Caki2 (cell line): ENCODE measurements at regions not wholly inside any gene's neighbourhood (a gene's known extent, or its start where the extent isn't known, plus 50 kb on each side); places are given as distances from the start of the nearest gene placed in this dataset.
"Not testable (repeated sequence)": the region's sequence is repeated elsewhere in the genome, so short reads cannot be mapped to it uniquely, and the experiment has no call there.

Experiments
- DNase-seq: peaks from one replicate; pipeline ENCODE4 v3.0.0-alpha.2; 2015; ENCODE audit warnings: low read depth
- in situ Hi-C: cut with HindIII; loops from 2 replicates; pipeline ENCODE4 v1.10.0; 2016; ENCODE audit warnings: low sequenced_read_pairs, low pct_unique_long_range_greater_than_20kb, mixed read lengths

GRCh38 chr9:64499541-64499940 lies 785.5 kb downstream of the FOXD4L5 start:
- in situ Hi-C loops, DNase-seq: not testable (repeated sequence)

GRCh38 chr9:64498409-64498808 lies 786.6 kb downstream of the FOXD4L5 start:
- in situ Hi-C loops, DNase-seq: not testable (repeated sequence)

GRCh38 chr9:64488544-64488943 lies 796.5 kb downstream of the FOXD4L5 start:
- in situ Hi-C loops, DNase-seq: not testable (repeated sequence)

- DNase-seq, in situ Hi-C loops: not testable (repeated sequence)
Measured at GRCh38 chr9:64486067-64486466, 798.9 kb downstream of the FOXD4L5 start.

- DNase-seq, in situ Hi-C loops: not testable (repeated sequence)
Measured at GRCh38 chr9:64479095-64479494, 805.9 kb downstream of the FOXD4L5 start.

GRCh38 chr9:64468943-64469342 lies 816.1 kb downstream of the FOXD4L5 start:
- DNase-seq, in situ Hi-C loops: not testable (repeated sequence)

- peak; percentile 1 for DNase-seq
- in situ Hi-C loops = not testable (repeated sequence)
Measured at GRCh38 chr9:64466052-64466599, 818.9 kb downstream of the FOXD4L5 start.

- in situ Hi-C loops, DNase-seq: not testable (repeated sequence)
Measured at GRCh38 chr9:64461885-64462284, 823.1 kb downstream of the FOXD4L5 start.

GRCh38 chr9:64458642-64459041 lies 826.4 kb downstream of the FOXD4L5 start:
- in situ Hi-C loops, DNase-seq: not testable (repeated sequence)

GRCh38 chr9:64455107-64455648 lies 829.8 kb downstream of the FOXD4L5 start:
- in situ Hi-C loops, DNase-seq: not testable (repeated sequence)

- DNase-seq, in situ Hi-C loops: not testable (repeated sequence)
Measured at GRCh38 chr9:64452134-64452533, 832.9 kb downstream of the FOXD4L5 start.

GRCh38 chr9:64450654-64451053 lies 834.4 kb downstream of the FOXD4L5 start:
- DNase-seq, in situ Hi-C loops: not testable (repeated sequence)

GRCh38 chr9:64449025-64449424 lies 836.0 kb downstream of the FOXD4L5 start:
- in situ Hi-C loops, DNase-seq: not testable (repeated sequence)

- in situ Hi-C loops, DNase-seq: not testable (repeated sequence)
Measured at GRCh38 chr9:64444909-64445525, 840.0 kb downstream of the FOXD4L5 start.

- DNase-seq, in situ Hi-C loops: not testable (repeated sequence)
Measured at GRCh38 chr9:64439747-64440146, 845.3 kb downstream of the FOXD4L5 start.
